ENCODE measurements at regions not wholly inside any gene's neighbourhood (a gene's known extent, or its start where the extent isn't known, plus 50 kb on each side); places are given as distances from the start of the nearest gene placed in this dataset.

DNA sequence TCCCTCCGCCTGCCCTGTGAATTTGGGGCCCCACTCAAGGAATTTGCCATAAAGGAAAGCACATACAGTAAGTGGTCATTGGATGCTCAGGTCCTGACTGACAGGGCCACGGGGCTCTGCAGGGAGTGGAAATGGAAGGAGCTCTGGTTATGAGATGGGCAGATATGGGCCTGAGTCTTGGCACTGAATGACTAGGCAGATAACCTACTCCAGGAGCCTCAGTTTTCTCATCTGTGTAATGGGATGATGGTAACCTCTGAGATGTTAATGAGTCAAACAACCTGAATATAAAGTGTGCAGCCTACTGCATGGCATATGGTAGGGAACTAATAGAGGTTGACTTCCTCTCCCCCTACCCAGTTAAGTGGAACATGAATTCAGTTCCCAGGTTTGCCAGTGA lies 56.4 kb upstream of the NAA20 start:
- H3K4me3 ChIP-seq (ENCODE audit: low read depth, low read length): no peak overlapping the region
- TF ChIP-seq, protein P1, sequence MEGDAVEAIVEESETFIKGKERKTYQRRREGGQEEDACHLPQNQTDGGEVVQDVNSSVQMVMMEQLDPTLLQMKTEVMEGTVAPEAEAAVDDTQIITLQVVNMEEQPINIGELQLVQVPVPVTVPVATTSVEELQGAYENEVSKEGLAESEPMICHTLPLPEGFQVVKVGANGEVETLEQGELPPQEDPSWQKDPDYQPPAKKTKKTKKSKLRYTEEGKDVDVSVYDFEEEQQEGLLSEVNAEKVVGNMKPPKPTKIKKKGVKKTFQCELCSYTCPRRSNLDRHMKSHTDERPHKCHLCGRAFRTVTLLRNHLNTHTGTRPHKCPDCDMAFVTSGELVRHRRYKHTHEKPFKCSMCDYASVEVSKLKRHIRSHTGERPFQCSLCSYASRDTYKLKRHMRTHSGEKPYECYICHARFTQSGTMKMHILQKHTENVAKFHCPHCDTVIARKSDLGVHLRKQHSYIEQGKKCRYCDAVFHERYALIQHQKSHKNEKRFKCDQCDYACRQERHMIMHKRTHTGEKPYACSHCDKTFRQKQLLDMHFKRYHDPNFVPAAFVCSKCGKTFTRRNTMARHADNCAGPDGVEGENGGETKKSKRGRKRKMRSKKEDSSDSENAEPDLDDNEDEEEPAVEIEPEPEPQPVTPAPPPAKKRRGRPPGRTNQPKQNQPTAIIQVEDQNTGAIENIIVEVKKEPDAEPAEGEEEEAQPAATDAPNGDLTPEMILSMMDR (IDR thresholded peaks at IDR 0.05; ENCODE audit: borderline replicate concordance, insufficient read depth, low read depth, low read length): no peak

DNA sequence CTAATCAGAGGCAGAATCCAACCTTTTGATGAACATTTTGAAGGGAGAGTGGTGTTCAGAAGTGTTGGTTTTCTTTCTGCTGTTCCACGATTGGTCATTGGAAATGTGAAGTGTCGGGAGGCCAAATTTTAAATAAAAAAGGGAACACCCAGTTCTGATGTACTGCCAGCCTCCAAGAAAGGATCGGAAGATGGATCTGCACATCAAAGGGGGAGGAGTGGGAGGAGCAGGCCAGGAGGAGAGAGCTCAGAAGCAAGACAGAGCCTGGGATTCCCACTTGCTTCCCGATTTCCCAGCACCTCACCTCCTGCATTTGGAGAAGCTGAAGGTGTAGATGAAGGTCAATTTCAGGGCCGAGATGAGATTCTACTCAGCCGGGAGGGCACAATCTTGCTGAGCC lies 55.9 kb upstream of the NAA20 start:
- H3K4me3 ChIP-seq (ENCODE audit: low read depth, low read length): no peak overlapping the region

DNA sequence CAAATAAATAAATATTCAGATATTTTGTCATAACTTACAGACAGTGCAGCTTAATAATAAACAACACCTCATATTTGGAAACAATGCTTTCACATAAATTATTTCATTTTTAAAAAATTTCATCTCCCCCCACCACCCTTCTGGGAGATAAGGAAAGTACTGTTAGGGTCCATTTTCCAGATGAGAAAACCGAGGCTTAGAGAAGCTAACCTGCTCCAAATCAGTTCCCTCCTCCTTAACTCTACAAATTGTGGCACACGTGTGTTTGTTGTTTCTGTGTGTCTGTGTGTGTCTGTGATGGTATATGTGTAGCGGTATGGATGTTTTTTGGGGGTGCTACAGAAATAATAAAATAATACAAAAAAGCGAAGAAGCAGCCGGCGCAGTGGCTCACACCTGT lies 54.2 kb upstream of the NAA20 start:
- TF ChIP-seq, protein P1 (IDR thresholded peaks at IDR 0.05; ENCODE audit: borderline replicate concordance, insufficient read depth, low read depth, low read length): no peak
- H3K4me3 ChIP-seq (ENCODE audit: low read depth, low read length): no peak overlapping the region

More for the DNA sequence above, 55.9 kb upstream of the NAA20 start:
- TF ChIP-seq, protein P1 (IDR thresholded peaks at IDR 0.05; ENCODE audit: borderline replicate concordance, insufficient read depth, low read depth, low read length): no peak

DNA sequence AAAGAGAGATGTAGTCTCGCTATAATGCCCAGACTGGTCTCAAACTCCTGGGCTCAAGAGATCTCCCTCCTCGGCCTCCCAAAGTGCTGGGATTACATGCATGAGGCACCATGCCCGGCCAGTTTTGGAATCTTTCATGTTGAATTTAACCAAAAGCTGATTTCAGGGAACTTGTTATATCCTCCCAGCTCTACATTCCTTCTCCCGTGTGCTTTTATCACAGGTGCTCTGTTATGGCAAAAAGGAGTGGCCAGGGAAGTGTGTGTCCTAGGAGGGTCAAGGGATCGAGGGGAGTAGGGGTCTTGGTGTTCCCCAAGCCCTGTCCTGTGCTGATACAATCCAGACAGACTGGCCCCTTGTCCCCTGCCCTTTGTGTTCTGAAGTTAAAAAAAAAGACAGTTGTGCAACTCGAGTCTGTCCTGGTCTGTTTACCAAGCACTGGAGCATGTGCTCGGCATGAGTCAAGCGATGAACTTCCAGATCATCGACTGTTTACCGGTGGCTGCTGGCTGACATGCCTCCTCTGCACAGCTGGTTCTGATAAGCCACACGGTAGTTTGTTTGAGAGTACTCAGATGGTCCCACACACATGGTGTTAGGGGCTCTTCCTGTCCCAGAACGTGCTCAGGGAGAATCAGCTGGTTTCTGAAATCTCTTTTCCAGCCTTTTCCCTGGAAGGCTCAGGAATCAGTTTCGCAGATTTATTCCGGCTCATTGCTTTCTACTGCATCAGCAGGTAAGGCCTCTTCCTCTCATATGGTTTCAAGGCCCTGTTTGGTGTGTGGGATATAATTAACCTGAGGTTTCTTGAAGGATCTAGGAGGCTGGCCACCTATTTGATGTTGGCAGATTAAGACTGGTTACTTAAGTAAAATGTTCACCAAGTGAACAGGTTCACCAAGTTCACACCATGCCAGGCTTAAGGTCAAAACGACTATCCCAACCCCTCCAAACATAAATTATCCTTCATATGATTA lies 52.6 kb upstream of the NAA20 start:
- no peak overlapping the region for H3K4me3 ChIP-seq (ENCODE audit: low read depth, low read length)
- TF ChIP-seq, protein P1 (IDR thresholded peaks at IDR 0.05; ENCODE audit: borderline replicate concordance, insufficient read depth, low read depth, low read length): no peak

DNA sequence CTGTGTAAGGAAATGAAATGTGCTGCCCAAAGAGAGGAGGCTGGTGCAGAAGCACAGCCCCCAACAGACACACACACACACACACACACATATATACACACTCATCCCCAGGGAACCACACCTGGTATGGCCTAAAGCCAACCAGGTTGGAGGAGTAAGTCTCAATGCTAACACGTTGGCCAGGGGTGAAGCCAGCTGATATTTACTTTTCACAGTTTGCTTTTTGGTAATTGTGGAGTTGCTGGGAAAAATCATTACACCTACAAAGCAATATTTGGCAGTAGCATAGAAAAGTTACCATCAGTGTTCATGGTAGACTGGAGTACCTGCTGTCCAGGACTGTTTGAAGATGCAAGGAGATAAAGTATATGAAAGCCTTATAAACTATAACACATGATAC lies 50.3 kb upstream of the NAA20 start:
- no peak overlapping the region for H3K4me3 ChIP-seq (ENCODE audit: low read depth, low read length)
- TF ChIP-seq, protein P1 (IDR thresholded peaks at IDR 0.05; ENCODE audit: borderline replicate concordance, insufficient read depth, low read depth, low read length): no peak

Measured in GM12875 (cell line).